HepG2 (cell line): ENCODE measurements at regions not wholly inside any gene's neighbourhood (a gene's known extent, or its start where the extent isn't known, plus 50 kb on each side); places are given as distances from the start of the nearest gene placed in this dataset.

Experiments used
- ATAC-seq: fragments of 200-7000 bp; cut with Tn5 transposase; 3 replicates; pipeline ENCODE4 v1.9.1; 2020; ENCODE audit warnings: mild to moderate bottlenecking, moderate library complexity
- BruUV-seq: library from RNA; stranded (reverse); fragments of 400-500 nt; replicated peaks from 2 replicates; lab custom pipeline; 2021; lab: Mats Ljungman, UMichigan
- CTCF ChIA-PET: fragments of 300-600 bp; formaldehyde crosslinking; extraction: SDS; loops from one replicate; lab custom pipeline; 2021; ENCODE audit warnings: low total read pairs, inconsistent platforms, low intra/inter-chr PET ratio; lab: Yijun Ruan, JAX
- POLR2A ChIA-PET: fragments of 350-600 bp; sonication (Branson Sonifier 250); formaldehyde crosslinking; loops from one replicate; lab custom pipeline; 2020; ENCODE audit warnings: antibody characterized with exemption, inconsistent platforms; lab: Yijun Ruan, JAX
- DNase-seq: peaks from one replicate; pipeline ENCODE4 v3.0.0-alpha.2; 2015; ENCODE audit warnings: low spot score
- FAIRE-seq: peaks from 3 replicates; lab custom pipeline; 2011; peaks lifted over from hg19 to GRCh38; lab: Jason Lieb, UNC
- H2AFZ ChIP-seq: one replicate; pipeline ENCODE4 v1.6.1; 2011; ENCODE audit warnings: low read length, inconsistent platforms
- H3K27ac ChIP-seq: fragments of 300-600 bp; 3 replicates; pipeline ENCODE4 v1.8.0; 2011; ENCODE audit warnings: mixed run types, mild to moderate bottlenecking, mixed read lengths, low read length, inconsistent platforms; ENCODE audit not compliant: insufficient read depth; ENCODE audit errors: extremely low read length
- H3K27me3 ChIP-seq, 2 experiments: fragments of 200-600 bp in 1 of 2; 2 replicates in 1 of 2; 3 replicates in 1 of 2; pipeline versions ENCODE4 v1.6.0 to v1.8.0; 2011; ENCODE audit warnings: low read length in 2 of 2, mild to moderate bottlenecking in 2 of 2, moderate library complexity in 2 of 2, inconsistent platforms in 1 of 2; ENCODE audit not compliant: insufficient read depth in 2 of 2, control insufficient read depth in 1 of 2
- H3K36me3 ChIP-seq, 2 experiments: fragments of 200-600 bp in 1 of 2; replicated peaks in 1 of 2; 2 replicates in 1 of 2; 3 replicates in 1 of 2; pipeline versions ENCODE4 v1.5.1 to v1.8.0; 2011; ENCODE audit warnings: low read length in 2 of 2, inconsistent platforms in 1 of 2; ENCODE audit not compliant: insufficient read depth in 2 of 2, control insufficient read depth in 1 of 2
- H3K4me1 ChIP-seq: 2 replicates; pipeline ENCODE4 v1.5.1; 2012; ENCODE audit warnings: low read length, inconsistent platforms; ENCODE audit not compliant: insufficient read depth
- H3K4me2 ChIP-seq: 2 replicates; pipeline ENCODE4 v1.6.0; 2011; ENCODE audit warnings: low read depth, low read length, inconsistent platforms
- H3K4me3 ChIP-seq, 3 experiments: fragments of 200-600 bp in 1 of 3; sonication (generic), shearing (Covaris generic) in 1 of 3; replicated peaks in 1 of 3; 2 replicates each; pipeline ENCODE4 v1.5.1; 2011 to 2016; ENCODE audit warnings: low read length in 3 of 3, inconsistent platforms in 2 of 3, low read depth in 2 of 3, mild to moderate bottlenecking in 2 of 3, control low read depth in 1 of 3, mixed read lengths in 1 of 3; ENCODE audit not compliant: insufficient read depth in 1 of 3
- H3K79me2 ChIP-seq: one replicate; pipeline ENCODE4 v1.6.1; 2011; ENCODE audit warnings: low read length, inconsistent platforms; ENCODE audit not compliant: insufficient read depth
- H3K9ac ChIP-seq: 2 replicates; pipeline ENCODE4 v1.6.0; 2011; ENCODE audit warnings: mild to moderate bottlenecking, low read depth, low read length, inconsistent platforms; ENCODE audit not compliant: insufficient read depth
- H3K9me3 ChIP-seq: 2 replicates; pipeline ENCODE4 v1.5.1; 2012; ENCODE audit warnings: mild to moderate bottlenecking, low read length
- H4K20me1 ChIP-seq: 2 replicates; pipeline ENCODE4 v1.6.0; 2011; ENCODE audit warnings: inconsistent platforms, mild to moderate bottlenecking, low read length, moderate library complexity; ENCODE audit not compliant: insufficient read depth
- CREB1 ChIP-seq, 2 experiments: fragments of 450-650 bp in 1 of 2; IDR thresholded peaks; 2 replicates each; pipeline ENCODE4 v1.6.1; 2016 to 2017; ENCODE audit warnings: control low read depth in 1 of 2, mild to moderate bottlenecking in 1 of 2, missing compliant biosample characterization in 1 of 2, missing genetic modification characterization in 1 of 2
- MYC ChIP-seq: sonication (generic); formaldehyde crosslinking; IDR thresholded peaks from 2 replicates; pipeline ENCODE4 v1.9.0; 2021; ENCODE audit warnings: missing genetic modification reagents, borderline replicate concordance
- NFE2 ChIP-seq: sonication (generic); formaldehyde crosslinking; IDR thresholded peaks from 2 replicates; pipeline ENCODE4 v1.4.0; 2020; ENCODE audit warnings: missing genetic modification reagents
- NR2F6 ChIP-seq, 2 experiments: IDR thresholded peaks; 2 replicates each; pipeline ENCODE4 v1.6.1; 2016; ENCODE audit warnings: antibody characterized with exemption in 1 of 2, mild to moderate bottlenecking in 1 of 2
- PTBP1 ChIP-seq: fragments of 200-400 bp; formaldehyde crosslinking; IDR thresholded peaks from 2 replicates; pipeline ENCODE4 v1.6.1; 2018; ENCODE audit warnings: low read length, low read depth; ENCODE audit not compliant: poor library complexity, severe bottlenecking
- RELA ChIP-seq: sonication (generic); formaldehyde crosslinking; IDR thresholded peaks from 2 replicates; pipeline ENCODE4 v1.4.0; 2020; ENCODE audit warnings: missing genetic modification reagents
- SUZ12 ChIP-seq: fragments of 150-350 bp; IDR thresholded peaks from 2 replicates; pipeline ENCODE4 v1.6.1; 2014; ENCODE audit warnings: low read depth, low read length
- THAP8 ChIP-seq: sonication (generic); formaldehyde crosslinking; IDR thresholded peaks from 2 replicates; pipeline ENCODE4 v1.5.1; 2020; ENCODE audit warnings: missing genetic modification reagents, mild to moderate bottlenecking, borderline replicate concordance
- ZBTB34 ChIP-seq: sonication (generic); formaldehyde crosslinking; IDR thresholded peaks from 2 replicates; pipeline ENCODE4 v1.8.0; 2022; ENCODE audit warnings: mild to moderate bottlenecking, missing genetic modification reagents
- ZFP91 ChIP-seq: sonication (generic); formaldehyde crosslinking; IDR thresholded peaks from 2 replicates; pipeline ENCODE4 v1.9.0; 2022; ENCODE audit warnings: missing genetic modification reagents, mild to moderate bottlenecking, borderline replicate concordance
- ZNF292 ChIP-seq: sonication (generic); formaldehyde crosslinking; IDR thresholded peaks from 2 replicates; pipeline ENCODE4 v1.8.1; 2022; ENCODE audit warnings: mild to moderate bottlenecking, low read depth, missing genetic modification reagents, borderline replicate concordance
- ZNF512B ChIP-seq: sonication (generic); formaldehyde crosslinking; IDR thresholded peaks from 2 replicates; pipeline ENCODE4 v1.5.1; 2020; ENCODE audit warnings: missing genetic modification reagents, mild to moderate bottlenecking, borderline replicate concordance
- ZNF788 ChIP-seq: sonication (generic); formaldehyde crosslinking; IDR thresholded peaks from 2 replicates; pipeline ENCODE4 v1.5.0; 2020; ENCODE audit warnings: mild to moderate bottlenecking, missing genetic modification reagents, borderline replicate concordance
- ZNF841 ChIP-seq: sonication (generic); formaldehyde crosslinking; IDR thresholded peaks from 2 replicates; pipeline ENCODE4 v1.8.1; 2023; ENCODE audit warnings: missing genetic modification reagents, borderline replicate concordance
- WGBS: methylation state at CpG from one replicate; pipeline ENCODE4 v1.1.6; 2017; ENCODE audit warnings: low lambda C conversion rate; 5-methylcytosine and 5-hydroxymethylcytosine counted together
- in situ Hi-C: cut with HindIII; loops from 2 replicates; pipeline ENCODE4 v1.10.0; 2017; ENCODE audit warnings: low pct_unique_long_range_greater_than_20kb; ENCODE audit not compliant: extremely low pct_ligation_motif_present
- intact Hi-C: fragments of 100-400 bp; cut with micrococcal nuclease; formaldehyde crosslinking; loops from one replicate; pipeline ENCODE4 v1.10.0; 2022; ENCODE audit not compliant: unreplicated experiment

- H3K4me1 ChIP-seq, result no peaks in the 10 kb centered on the region
- FAIRE-seq, result no peak
- H3K27ac ChIP-seq, result no peak overlapping the region
- H4K20me1 ChIP-seq, result no peaks in the 10 kb centered on the region
- no peaks in the 10 kb centered on the region for H3K36me3 ChIP-seq
- DNase-seq, result no peak
- ATAC-seq, result no peak
- H3K27me3 ChIP-seq, result no peaks in the 10 kb centered on the region
- no peak for TF ChIP-seq CREB1 (IDR thresholded peaks at IDR 0.05)
- no peak for TF ChIP-seq CREB1 (CRISPR knock-in tag; IDR thresholded peaks at IDR 0.05)
- no peak for TF ChIP-seq MYC (CRISPR knock-in tag)
- TF ChIP-seq NFE2, result no peak
- TF ChIP-seq THAP8, result no peak
- no peak for TF ChIP-seq SUZ12
- TF ChIP-seq ZNF512B, result no peak
- no peak for TF ChIP-seq NR2F6 (IDR thresholded peaks at IDR 0.05)
- no peak for TF ChIP-seq NR2F6 (CRISPR knock-in tag; IDR thresholded peaks at IDR 0.05)
- TF ChIP-seq ZNF788 (CRISPR knock-in tag), result no peak
- TF ChIP-seq PTBP1, result no peak
- no peak for TF ChIP-seq ZFP91 (CRISPR knock-in tag)
- TF ChIP-seq ZBTB34 (CRISPR knock-in tag), result no peak
- TF ChIP-seq ZNF292, result no peak
- no peak for TF ChIP-seq RELA
- no peak for TF ChIP-seq ZNF841 (CRISPR knock-in tag)
- H3K4me3 ChIP-seq, result no peak overlapping the region
- no peak overlapping the region for H3K4me2 ChIP-seq
- in situ Hi-C loops (no loop called here), intact Hi-C loops (no loop called here)
- BruUV-seq, result no TSS peak
- WGBS, result 17% methylated on average over 3 of the region's 3 CpGs
- ChIA-PET CTCF (no interaction called here), POLR2A (no interaction called here)
- H3K79me2 ChIP-seq, result no peaks in the 10 kb centered on the region
- no peak overlapping the region for H3K9ac ChIP-seq
- H2AFZ ChIP-seq, result no peak overlapping the region
- H3K9me3 ChIP-seq, result peaks cover 95% of the 10 kb centered on the region
These were observed 493.3 kb upstream of the SORCS1 start for GRCh38 chr10:107657851-107658250.
